H1 (cell line): ENCODE measurements at regions not wholly inside any gene's neighbourhood (a gene's known extent, or its start where the extent isn't known, plus 50 kb on each side); places are given as distances from the start of the nearest gene placed in this dataset.

ENCODE experiments used
- POLR2AphosphoS5 ChIP-seq: IDR thresholded peaks from 2 replicates; pipeline ENCODE4 v1.6.1; 2011; ENCODE audit warnings: low read depth, low read length
- TF ChIP-seq, protein P1 (sequence below), 3 experiments: IDR thresholded peaks; 1 replicate in 2 of 3; 2 replicates in 1 of 3; pipeline versions ENCODE4 v1.5.1 to v1.6.1; 2011; ENCODE audit warnings: low read length in 3 of 3, mild to moderate bottlenecking in 3 of 3, inconsistent platforms in 2 of 3, low read depth in 1 of 3, moderate library complexity in 1 of 3; ENCODE audit not compliant: insufficient read depth in 1 of 3; ENCODE audit errors: control extremely low read depth in 1 of 3

DNA sequence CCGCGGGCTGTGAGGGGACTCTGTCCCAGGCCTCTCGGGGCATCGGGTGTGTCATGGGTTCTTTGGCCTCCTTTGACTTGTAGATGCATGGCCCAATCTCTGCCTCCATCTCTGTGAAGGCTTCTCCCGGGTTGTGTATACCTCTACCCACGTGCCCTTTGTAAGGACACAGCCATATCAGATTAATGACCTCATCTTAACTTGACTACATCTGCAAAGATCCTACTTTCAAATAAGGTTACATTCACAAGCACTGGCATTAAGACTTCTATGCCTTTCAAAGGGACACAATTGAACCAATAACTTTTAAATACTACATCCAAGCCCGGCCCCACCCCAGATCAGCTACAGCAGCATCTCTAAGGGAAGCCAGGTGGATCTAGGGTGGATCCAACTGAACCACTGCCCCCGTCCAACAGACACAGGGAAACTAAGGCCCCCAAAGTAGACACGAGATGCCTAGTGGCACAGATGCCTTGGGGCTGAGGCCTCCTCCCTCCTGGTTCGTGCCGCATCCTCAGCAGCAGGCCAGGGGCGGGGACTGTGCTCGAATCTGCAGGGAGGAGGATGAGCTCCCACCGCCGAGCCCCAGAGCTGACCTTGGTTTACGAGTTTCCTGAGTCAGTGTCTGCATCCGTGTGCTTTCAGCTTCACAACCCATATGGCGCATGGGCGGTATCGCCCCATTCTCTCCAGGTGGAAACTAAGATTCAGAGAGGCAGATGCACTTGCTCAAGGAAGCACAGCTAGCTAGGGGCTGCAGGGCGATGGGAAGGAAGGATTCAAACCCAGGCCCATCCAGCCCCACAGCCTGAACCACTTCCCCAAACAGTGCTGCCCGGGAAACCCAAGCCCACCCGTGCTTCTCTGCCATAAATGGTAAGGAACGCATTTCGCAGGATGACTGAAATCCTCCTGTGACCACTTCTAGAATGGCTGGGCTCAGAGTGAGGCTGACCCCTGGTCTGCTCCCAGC lies 353.3 kb downstream of the C16orf95 start:
- TF ChIP-seq, protein P1, sequence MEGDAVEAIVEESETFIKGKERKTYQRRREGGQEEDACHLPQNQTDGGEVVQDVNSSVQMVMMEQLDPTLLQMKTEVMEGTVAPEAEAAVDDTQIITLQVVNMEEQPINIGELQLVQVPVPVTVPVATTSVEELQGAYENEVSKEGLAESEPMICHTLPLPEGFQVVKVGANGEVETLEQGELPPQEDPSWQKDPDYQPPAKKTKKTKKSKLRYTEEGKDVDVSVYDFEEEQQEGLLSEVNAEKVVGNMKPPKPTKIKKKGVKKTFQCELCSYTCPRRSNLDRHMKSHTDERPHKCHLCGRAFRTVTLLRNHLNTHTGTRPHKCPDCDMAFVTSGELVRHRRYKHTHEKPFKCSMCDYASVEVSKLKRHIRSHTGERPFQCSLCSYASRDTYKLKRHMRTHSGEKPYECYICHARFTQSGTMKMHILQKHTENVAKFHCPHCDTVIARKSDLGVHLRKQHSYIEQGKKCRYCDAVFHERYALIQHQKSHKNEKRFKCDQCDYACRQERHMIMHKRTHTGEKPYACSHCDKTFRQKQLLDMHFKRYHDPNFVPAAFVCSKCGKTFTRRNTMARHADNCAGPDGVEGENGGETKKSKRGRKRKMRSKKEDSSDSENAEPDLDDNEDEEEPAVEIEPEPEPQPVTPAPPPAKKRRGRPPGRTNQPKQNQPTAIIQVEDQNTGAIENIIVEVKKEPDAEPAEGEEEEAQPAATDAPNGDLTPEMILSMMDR (IDR thresholded peaks at IDR 0.05; ENCODE audit: control extremely low read depth in 1 of 3, insufficient read depth in 1 of 3, low read depth in 1 of 3, low read length in 3 of 3) = no peak
- no peak for TF ChIP-seq POLR2AphosphoS5
